Hematopoietic multipotent progenitor cell treated with erythropoietin and hydrocortisone succinate and interleukin-3 and kit ligand, for 15 days (in vitro differentiated cells): ENCODE measurements at regions not wholly inside any gene's neighbourhood (a gene's known extent, or its start where the extent isn't known, plus 50 kb on each side); places are given as distances from the start of the nearest gene placed in this dataset.

Experiments used
- DNase-seq: peaks from one replicate; pipeline ENCODE4 v3.0.0-alpha.2; 2015; ENCODE audit warnings: low spot score

DNA sequence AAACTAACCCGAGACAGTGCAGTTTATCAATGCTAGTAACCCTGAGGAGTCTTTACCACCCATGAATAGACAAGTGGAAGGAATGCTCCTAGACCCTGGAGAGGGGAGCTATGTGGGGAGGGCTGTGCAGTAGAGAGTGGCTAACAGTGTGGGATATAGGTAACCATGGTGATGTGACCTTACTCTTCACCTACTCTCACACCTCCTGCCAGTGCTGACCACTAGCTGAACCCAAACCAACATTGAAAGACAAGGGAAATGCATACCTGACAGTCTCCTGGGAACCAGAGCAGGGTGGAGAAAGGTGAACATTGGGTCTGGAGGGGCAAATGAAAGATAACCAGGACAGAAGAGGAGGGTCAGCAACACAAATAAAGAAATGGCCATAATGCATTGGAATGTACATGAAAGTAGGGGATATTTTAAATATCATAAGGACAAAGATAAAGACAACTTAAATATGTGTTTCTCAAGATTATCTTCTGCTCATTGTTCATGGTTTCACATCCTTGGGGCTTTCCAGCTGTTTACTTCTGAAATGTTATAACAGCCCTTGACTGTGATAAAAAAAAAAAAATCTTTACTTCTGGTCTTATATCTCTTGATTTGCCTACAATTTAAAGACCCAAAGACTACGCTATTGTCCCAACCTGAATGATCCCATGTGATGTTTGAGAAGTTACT is 983.3 kb upstream of the TENM4 start:
- no peak for DNase-seq

DNA sequence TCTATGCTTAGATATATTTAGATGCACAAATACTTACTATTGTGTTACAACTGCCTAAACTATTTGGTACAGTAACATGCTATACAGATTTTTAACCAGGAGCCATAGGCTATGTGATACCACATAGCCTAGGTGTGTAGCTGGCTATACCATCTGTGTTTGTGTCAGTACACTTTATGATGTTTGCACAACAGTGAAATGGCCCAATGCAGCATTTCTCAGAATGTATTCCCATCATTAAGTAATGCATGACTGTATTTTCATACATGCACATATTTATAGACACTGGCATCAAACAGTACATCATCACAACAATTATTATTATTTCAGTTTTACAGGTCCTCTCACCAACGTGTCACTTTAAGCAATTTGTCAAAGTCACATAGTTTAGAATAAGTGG is 979.5 kb upstream of the TENM4 start:
- DNase-seq = no peak

DNA sequence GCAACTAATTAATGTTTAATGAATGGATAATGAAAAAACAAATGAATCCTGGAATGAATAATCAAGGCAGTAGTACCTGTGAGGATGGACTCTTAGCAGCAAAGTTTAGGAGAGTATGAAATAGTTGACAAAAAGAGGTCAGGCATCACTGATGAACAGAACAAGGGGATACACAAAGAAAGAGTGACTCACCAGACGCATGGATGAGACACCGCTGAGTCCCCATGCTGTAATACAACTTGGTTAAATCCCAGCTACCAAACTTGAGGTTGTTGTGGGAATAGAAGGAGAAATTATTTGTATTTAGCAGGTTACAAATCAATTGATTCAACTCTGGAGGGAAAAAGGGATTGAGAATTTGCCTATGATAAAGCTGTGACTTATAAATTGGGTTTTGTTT is 976.9 kb upstream of the TENM4 start:
- no peak for DNase-seq

DNA sequence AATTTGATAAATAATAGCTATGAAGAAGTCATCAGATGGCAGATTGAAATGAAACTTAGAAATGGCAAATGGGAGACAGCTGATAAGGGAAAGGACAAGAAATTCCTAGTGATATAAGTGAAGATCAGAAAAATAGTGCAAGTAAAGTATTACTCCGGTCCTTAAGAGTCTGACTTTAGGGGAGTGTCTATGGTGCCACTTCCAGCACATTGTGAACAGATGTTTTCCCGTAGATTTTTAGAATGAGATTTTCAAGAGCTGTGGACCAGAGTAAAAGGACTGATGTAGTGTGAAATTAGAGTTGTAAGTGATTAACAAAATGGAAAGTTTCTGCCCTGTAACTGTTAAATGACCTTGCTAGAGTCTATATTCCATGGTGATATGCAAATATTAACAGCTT is 974.8 kb upstream of the TENM4 start:
- DNase-seq = no peak

DNA sequence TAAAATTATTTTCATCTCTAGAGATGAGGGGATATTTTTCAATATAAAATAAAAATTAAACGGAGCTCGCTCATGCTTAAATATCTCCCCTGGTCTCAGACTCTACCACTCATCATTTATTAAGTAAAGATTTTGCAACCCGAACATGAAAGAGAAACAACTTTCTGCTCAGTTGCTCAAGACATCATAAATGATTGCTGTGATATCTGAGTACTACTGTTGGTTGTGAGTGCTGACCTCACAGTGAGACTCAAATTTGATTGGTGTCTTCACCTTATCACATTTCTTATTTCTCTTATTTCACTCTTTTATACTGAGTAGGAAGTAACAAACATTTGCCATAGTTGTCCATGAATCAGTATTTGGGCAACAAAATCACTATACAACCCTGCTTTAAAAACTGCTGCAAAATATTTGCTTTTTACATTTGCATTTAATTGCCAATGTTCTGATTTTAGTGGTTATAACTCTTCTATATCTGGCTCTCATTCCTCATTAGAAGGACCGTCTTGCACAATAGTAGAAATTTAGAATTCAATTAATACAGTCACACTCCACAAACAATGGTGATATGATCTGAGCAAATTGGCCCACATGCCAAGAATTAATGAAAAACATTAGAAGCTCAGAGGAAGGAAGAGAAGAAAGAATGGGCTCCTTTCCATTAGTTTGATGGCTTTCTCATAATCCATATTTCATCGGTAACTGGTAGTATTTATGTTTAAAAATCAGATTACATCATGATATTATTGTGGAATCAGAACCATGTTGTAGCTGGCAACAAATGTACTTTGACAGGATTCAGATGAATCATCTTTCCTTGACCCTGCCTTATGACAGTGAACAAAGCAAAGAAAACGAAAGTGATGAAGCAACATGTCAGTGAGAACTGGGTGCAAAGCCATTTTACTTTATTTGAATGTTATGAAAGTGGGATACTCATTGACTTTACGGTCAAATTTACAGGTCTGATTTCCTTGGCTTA is 973.6 kb upstream of the TENM4 start:
- no peak for DNase-seq

DNA sequence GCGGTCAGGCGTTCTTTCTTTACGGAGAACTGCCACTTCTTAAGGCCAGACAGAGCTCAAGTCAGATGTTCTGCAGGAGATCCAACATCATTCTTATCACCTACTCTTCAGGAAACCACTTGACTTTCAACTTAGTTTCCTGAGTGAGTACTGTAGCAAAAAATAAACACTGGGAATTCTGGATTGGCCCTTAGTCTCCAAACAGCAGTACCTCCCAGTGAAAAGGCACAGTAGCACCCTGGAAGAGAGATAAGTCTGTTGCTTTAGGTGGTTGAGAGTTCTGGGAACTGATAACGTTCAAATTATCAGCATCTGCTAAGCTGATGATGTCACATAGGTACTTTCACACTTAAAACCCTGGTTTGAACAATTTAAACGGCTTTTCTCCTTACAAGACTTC is 971.8 kb upstream of the TENM4 start:
- no peak for DNase-seq

DNA sequence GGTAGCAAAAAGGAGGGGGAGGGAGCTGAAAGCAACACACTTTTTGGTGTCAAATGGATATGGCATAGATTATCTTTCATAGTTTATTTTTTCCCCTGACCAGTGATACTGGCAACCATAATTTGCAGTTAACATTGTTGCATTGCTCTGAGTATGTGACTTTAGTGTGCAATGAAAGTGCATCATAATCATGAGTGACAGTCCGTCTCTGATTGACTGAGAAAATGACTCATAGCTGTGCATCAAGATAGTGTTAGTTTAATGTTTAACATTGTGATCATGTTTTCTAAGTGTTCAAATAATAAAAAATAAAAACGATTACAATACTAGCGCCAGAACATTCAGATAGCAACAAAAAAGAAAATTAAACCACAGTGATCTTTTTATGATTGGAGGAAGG is 952.4 kb upstream of the TENM4 start:
- DNase-seq = no peak

DNA sequence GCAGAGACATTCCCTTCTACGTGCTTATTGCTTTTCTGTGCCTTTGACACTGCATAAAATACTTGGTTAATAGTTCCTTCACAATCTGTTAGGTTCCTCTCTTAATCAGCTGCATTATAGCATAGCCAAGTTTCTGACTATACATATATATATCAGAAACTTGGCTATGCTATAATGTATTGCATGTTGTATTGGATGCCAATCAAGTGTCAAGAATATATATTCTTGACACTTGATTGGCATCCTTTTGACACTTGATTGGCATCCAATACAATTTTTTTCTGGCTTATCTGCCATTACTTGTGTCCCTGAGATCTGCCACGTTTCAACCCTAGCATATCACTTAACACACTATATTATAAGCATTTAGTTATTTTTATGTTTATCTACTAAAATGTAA is 949.7 kb upstream of the TENM4 start:
- DNase-seq = no peak

DNA sequence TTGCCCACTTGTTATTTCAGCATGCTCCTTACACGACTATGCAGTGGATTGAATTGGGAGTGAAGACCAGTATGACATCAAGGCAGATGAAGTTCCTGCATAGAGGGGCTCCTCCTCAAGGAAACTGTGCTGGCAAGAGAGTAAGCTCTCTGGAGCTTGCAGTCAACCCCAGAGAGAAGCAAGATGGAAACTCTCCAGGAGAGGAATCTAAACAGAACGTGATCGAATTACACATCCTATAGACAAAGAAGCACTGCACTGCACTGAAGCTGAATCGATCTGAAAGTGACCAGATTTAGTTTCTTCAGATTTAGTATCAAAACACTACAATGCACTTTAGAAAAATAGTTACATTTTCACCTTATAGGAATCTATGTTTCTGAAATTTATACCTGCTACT is 947.7 kb upstream of the TENM4 start:
- DNase-seq = no peak

DNA sequence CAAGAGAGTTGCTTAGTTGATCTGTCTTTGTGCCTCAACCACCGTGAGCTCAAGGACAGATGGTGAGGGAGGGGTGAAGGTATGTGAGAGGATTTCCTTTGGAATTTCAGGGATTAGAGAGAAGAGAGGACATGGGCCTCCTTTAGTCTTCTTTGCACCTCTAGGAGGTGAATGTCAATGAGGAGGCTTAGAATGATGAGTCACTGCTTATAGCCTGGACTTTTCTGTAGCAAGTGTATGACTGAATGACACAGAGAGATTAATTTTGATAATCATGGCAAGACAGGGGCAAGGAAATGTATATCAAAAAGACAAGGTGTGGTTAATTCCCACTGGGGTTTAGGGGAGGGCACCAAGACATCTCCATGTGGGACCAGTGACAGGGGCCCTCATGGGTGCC is 947.3 kb upstream of the TENM4 start:
- no peak for DNase-seq

DNA sequence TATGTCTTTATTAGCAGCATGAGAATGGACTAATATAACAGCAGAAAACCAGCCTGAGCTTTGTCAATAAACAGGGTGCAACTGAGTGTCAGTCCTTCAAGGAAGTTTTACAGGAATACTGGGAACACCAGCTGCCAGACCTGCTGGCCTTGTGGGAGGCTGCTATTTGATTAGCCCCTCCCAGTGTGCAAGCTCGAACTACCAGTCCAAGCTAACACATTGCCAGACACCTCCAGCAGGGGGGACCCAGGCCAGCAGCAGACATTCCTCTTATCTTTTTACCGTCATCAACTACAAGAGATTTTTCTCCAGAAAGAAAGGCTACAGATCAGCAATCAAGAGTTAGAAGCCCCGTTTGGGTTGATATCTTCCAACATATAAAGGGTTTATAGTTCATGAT is 942.8 kb upstream of the TENM4 start:
- no peak for DNase-seq

DNA sequence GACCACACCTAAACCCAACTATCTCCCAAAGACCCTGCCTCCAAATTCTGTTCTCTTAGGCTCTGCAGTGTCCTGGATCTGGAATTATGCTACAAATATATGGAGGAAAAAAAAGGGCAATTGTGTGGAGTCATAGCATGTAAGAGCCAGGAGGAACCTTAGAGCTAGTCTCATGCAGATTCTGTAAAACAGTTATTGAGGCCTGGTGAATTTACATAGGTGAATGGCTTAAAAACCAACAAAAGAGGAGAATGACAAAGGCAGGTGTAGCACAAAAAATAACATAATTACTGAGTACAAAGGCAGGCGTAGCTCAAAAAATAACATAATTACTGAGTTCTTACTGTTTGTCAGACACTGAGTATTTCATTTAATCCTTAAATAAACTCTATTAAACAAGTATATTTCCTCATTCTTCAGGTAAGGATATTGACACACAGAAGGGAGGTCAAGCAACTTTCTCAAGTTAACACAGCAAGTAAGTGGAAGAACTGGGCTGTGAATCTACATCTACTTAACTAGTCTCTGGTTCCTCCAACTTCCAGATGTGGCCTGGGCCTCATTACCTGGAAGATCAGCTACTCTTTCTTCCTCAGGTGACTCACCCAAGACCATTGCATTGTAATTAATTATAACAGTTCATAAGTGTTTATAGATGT is 938.9 kb upstream of the TENM4 start:
- no peak for DNase-seq

DNA sequence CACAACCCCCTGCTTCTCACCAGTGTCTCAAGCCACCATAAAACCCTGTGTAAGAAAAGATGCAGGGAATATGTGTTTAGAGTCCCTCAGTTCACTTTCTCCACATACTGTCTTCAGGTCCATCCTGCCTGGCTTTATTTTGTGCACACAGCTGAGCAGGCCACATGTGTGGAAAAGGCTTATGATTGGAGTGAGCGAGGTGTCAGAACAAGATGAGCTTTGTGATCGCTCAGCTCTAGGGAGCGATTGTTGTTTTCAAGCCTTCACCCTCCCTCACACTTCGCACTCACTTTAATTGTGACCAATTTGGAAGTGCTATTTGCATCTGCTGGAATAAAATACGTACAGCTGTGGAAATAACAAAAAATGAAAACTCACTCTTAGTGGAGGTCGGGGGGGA is 931.1 kb upstream of the TENM4 start:
- no peak for DNase-seq

DNA sequence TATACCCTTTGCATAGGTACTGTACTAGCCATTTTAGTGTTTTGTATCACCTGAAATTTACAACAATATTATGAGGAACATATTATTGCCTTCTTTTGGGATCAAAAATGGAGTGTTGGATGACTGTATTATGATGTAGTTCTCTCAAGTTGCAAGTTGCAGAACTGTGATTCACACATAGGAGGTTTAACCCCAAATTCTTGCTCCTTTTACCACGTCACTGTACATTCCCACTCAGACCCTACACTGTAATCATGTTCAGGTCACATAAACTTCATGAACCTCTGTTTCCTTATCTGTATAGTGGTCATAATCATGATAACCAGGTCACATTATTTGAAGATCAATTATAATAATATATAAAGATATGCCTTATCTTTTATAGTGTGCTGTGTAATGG is 925.1 kb upstream of the TENM4 start:
- DNase-seq = no peak

DNA sequence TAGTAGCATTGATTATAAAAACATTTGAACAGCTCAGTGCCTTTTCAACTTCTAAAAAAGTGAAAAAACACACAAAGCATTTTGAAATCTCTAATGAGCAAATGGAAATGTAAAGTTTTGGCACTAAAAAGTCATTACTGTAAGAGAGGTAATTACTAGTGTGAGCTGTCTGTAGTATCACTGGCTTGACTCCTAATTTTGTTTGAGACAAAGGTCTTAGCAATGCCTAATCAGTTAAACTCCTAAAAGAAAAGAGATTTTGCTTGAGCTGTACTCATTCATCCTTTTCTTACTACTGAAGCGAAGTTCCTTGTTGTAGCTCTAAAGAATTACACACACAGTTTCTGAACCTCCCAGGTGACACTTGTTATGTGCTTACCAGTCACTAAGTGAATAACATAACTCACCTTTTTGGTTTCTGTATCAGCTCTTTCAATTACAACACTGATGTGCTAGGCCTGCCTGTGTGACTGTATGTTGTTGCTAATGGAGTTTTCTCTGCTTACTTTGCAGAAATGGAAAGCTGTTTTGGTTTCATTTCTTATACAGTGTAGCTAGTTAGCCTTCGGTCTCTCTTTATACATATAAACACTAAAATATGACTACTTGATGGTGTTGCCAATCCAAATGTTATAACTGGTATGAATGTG is 924.4 kb upstream of the TENM4 start:
- DNase-seq = no peak

DNA sequence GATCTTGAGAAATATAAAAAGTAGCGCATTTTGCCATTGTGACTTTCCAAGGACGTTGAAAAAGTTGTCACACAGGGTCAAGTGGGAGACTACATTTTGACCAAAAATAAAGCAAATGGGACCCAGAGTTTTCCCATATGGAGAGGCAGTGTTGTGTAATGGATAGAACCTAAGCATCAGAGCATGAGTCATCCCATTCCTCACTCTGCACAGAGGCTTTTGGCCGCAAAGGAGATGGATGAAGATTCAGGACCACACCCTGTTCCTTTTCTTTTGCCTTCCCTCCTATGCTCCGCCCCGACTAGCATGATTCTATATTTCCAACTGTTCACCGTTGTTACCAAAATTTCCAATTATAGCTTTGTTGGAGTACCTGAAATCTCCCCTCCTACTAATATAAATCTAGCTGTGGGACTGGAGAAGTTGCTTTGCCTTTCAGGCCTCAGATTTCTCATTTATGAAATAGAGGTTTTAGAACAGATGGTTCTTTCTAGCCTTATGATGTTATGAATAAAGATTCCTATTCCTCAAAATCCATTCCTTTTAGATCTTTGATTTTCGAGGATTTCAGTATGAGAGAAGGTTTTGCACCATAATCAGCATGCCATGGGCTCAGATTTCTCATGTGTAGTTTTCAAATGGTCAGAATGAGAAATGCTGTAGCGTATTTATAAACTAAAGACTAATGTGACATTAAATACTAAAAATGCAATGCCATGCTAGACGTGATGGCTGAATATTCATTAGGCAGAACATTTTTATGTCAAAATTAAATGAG is 921.9 kb upstream of the TENM4 start:
- no peak for DNase-seq

DNA sequence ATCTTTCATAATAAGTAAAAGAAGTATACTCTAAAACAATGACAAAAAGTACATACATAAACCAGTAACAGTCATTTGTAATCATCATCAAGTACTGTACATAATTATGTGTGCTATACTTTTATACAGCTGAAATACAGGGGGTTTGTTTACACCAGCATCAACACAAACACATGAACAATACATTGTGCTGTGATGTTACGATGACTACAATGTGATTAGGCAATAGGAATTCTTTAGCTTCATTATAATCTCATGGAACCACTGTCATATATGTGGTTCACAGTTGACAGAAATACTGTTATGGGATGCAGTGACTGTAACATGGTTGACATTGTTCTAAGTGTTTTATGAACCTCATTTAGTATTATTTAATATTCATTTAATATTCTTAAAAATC is 914.4 kb upstream of the TENM4 start:
- no peak for DNase-seq

DNA sequence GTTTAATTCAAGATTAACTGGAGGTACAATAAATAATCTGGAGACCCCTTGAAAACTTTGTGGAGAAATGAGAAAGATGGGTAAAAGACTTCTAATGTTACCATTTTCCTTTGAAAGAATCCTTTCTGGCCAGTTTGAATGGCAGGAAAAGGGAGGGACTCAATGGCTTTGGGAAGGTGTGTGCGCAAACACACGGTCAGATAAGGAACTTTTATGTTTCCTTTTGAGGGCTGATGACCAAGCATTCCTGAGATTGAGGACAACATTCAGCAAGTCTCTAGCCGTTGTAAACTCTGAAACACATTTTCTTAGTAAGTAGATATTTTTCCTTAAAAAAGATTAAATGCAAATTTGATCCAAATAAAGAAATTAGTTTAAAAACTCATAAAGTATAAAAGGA is 909.7 kb upstream of the TENM4 start:
- no peak for DNase-seq

DNA sequence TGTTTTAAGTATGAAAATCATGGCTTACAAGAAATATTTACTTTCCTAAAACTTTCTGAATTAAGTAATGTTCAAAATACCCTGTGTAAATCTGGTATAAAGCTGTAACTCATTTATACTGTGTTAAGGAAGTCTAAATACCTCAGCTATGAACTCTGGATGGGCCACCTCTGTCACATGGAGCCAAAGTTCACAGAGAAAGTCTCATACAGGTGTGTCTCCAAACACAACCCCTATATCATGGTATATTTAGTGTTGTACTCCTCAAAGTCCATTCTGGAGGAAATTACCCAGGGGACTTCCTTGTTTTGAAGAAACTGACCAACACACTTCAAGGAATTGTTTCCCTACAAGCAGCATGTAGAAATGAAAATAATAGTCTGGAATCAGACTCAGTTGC is 909.2 kb upstream of the TENM4 start:
- no peak for DNase-seq

DNA sequence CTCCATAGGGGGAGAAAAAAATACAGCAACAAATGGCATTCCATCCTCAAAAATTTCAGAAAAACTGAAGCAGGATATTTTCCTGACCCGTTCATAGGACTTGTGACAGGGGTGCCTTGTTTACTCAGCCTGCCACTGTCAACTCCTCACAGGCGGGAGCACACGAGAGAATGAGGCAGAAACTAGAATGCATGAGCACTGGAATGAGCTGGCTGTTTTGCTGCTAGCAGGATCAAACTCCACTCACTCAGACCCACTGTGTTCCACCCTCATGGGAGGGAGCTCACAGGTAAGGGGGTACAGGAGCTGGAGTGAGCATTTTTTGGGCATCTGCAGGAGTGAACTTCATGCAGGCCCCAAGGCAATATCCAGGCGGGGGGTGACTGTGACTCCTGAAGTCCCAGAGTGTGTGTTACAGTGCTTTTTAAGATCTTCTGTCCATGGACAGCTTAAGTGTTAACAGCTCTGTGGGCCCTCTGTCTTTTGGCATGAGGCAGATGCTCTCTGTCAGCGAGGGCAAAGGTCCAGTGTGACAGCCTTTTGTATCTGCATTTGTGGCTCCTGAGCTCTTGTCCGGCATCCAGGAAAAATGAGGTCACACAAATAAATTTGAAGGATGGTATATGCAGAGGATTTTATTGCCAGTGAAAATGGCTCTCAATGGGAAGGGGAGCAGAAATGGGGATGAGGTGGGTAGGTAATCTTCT is 905.7 kb upstream of the TENM4 start:
- no peak for DNase-seq

DNA sequence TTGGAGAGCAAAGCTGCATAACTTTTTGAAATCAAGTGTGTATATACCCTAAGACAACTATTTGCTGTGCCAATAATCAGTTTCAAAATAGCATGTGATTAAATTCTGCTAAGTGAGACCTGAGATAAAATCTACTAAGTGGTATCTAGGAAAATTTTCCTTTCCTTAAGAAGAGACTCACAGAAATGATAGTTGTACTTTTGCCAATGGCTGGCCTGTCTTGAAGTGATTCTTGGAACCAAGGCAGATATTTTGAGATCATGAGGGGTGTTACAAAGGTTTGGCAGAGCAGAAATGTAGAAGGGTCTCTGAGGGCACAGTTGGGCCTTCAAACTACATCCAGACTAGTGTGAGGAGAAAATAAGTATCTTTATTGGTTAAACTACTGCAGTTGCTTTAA is 902.6 kb upstream of the TENM4 start:
- no peak for DNase-seq
